Mesenchymal stem cell (in vitro differentiated cells and primary cell): ENCODE measurements at regions not wholly inside any gene's neighbourhood (a gene's known extent, or its start where the extent isn't known, plus 50 kb on each side); places are given as distances from the start of the nearest gene placed in this dataset.

Source experiments
- DNase-seq: peaks from one replicate; pipeline ENCODE4 v3.0.0-alpha.2; 2013
- H2AFZ ChIP-seq: one replicate; pipeline ENCODE4 v1.6.1; 2013; ENCODE audit warnings: low read depth, mild to moderate bottlenecking, control low read depth, inconsistent platforms, low read length, moderate library complexity
- H2AK5ac ChIP-seq: 2 replicates; pipeline ENCODE4 v1.6.1; 2013; ENCODE audit warnings: low read length, moderate library complexity, mild to moderate bottlenecking, inconsistent platforms; ENCODE audit not compliant: severe bottlenecking
- H2BK120ac ChIP-seq: one replicate; pipeline ENCODE4 v1.6.1; 2013; ENCODE audit warnings: low read depth, mild to moderate bottlenecking, inconsistent platforms, low read length, moderate library complexity
- H2BK12ac ChIP-seq, 2 experiments: one replicate each; pipeline ENCODE4 v1.6.1; 2013; ENCODE audit warnings: inconsistent platforms in 2 of 2, low read length in 2 of 2, mild to moderate bottlenecking in 2 of 2, moderate library complexity in 2 of 2, control low read depth in 1 of 2
- H2BK15ac ChIP-seq: one replicate; pipeline ENCODE4 v1.6.1; 2013; ENCODE audit warnings: mild to moderate bottlenecking, low read depth, inconsistent platforms; ENCODE audit not compliant: poor library complexity, severe bottlenecking
- H2BK5ac ChIP-seq: 2 replicates; pipeline ENCODE4 v1.6.1; 2013; ENCODE audit warnings: low read depth, mild to moderate bottlenecking, low read length, control low read depth, inconsistent platforms; ENCODE audit not compliant: poor library complexity, severe bottlenecking
- H3K14ac ChIP-seq, 2 experiments: one replicate each; pipeline ENCODE4 v1.6.1; 2013; ENCODE audit warnings: inconsistent platforms in 2 of 2, low read length in 2 of 2, control low read depth in 1 of 2, mild to moderate bottlenecking in 1 of 2, moderate library complexity in 1 of 2
- H3K18ac ChIP-seq, 2 experiments: one replicate each; pipeline ENCODE4 v1.6.1; 2013; ENCODE audit warnings: inconsistent platforms in 2 of 2, low read length in 2 of 2, control low read depth in 1 of 2, low read depth in 1 of 2, mild to moderate bottlenecking in 1 of 2
- H3K23ac ChIP-seq, 2 experiments: one replicate each; pipeline ENCODE4 v1.6.1; 2013; ENCODE audit warnings: inconsistent platforms in 2 of 2, low read length in 2 of 2, mild to moderate bottlenecking in 2 of 2, moderate library complexity in 2 of 2, control low read depth in 1 of 2
- H3K27ac ChIP-seq: 2 replicates; pipeline ENCODE4 v1.5.1; 2013; ENCODE audit warnings: mild to moderate bottlenecking, moderate library complexity, low read length, control low read depth, inconsistent platforms; ENCODE audit not compliant: poor library complexity, severe bottlenecking
- H3K27me3 ChIP-seq, 2 experiments: 2 replicates each; pipeline versions ENCODE4 v1.6.1 to v1.7.0; 2013; ENCODE audit warnings: low read length in 2 of 2, mild to moderate bottlenecking in 2 of 2, moderate library complexity in 2 of 2, control low read depth in 1 of 2, inconsistent platforms in 1 of 2; ENCODE audit not compliant: control insufficient read depth in 1 of 2, insufficient read depth in 1 of 2
- H3K36me3 ChIP-seq, 2 experiments: 2 replicates each; pipeline versions ENCODE4 v1.6.1 to v1.7.0; 2013; ENCODE audit warnings: low read length in 2 of 2, control low read depth in 1 of 2, inconsistent platforms in 1 of 2, low read depth in 1 of 2, mild to moderate bottlenecking in 1 of 2; ENCODE audit not compliant: insufficient read depth in 2 of 2, control insufficient read depth in 1 of 2
- H3K4ac ChIP-seq, 2 experiments: one replicate each; pipeline ENCODE4 v1.6.1; 2013; ENCODE audit warnings: inconsistent platforms in 2 of 2, low read length in 2 of 2, mild to moderate bottlenecking in 2 of 2, moderate library complexity in 2 of 2, control low read depth in 1 of 2, low read depth in 1 of 2
- H3K4me1 ChIP-seq: 2 replicates; pipeline ENCODE4 v1.6.1; 2013; ENCODE audit warnings: low read depth, low read length, control low read depth; ENCODE audit not compliant: control insufficient read depth, insufficient read depth
- H3K4me2 ChIP-seq: 2 replicates; pipeline ENCODE4 v1.6.1; 2013; ENCODE audit warnings: low read length, mild to moderate bottlenecking, inconsistent platforms; ENCODE audit not compliant: poor library complexity, severe bottlenecking
- H3K4me3 ChIP-seq, 2 experiments: 2 replicates each; pipeline versions ENCODE4 v1.5.1 to v1.7.0; 2013; ENCODE audit warnings: low read length in 2 of 2, mild to moderate bottlenecking in 2 of 2, control low read depth in 1 of 2, low read depth in 1 of 2; ENCODE audit not compliant: insufficient read depth in 1 of 2
- H3K79me1 ChIP-seq: replicated peaks from 2 replicates; pipeline ENCODE4 v1.6.1; 2013; ENCODE audit warnings: mild to moderate bottlenecking, control low read depth, low read length, inconsistent platforms; ENCODE audit not compliant: poor library complexity, severe bottlenecking
- H3K9ac ChIP-seq: 2 replicates; pipeline ENCODE4 v1.7.0; 2013; ENCODE audit warnings: mild to moderate bottlenecking, low read length, moderate library complexity
- H3K9me3 ChIP-seq: 2 replicates; pipeline ENCODE4 v1.7.0; 2013; ENCODE audit warnings: mild to moderate bottlenecking, low read length; ENCODE audit not compliant: control insufficient read depth
- H4K8ac ChIP-seq: one replicate; pipeline ENCODE4 v1.6.1; 2013; ENCODE audit warnings: inconsistent platforms, mild to moderate bottlenecking, low read length, moderate library complexity
- H4K91ac ChIP-seq: one replicate; pipeline ENCODE4 v1.6.1; 2013; ENCODE audit warnings: mild to moderate bottlenecking, low read length, inconsistent platforms
- WGBS: methylation state at CpG from one replicate; pipeline ENCODE4 v1.1.7; 2013; ENCODE audit warnings: mixed read lengths; 5-methylcytosine and 5-hydroxymethylcytosine counted together

GRCh38 chr7:112649560-112649959 is 140.6 kb downstream of the TMEM168 start:
- Histone ChIP-seq H3K18ac (no peak overlapping the region), H3K4me3 (no peak overlapping the region), H3K36me3 (no peaks in the 10 kb centered on the region), H4K91ac (no peak overlapping the region), H3K79me1 (no peaks in the 10 kb centered on the region), H2AFZ (no peak overlapping the region), H2BK15ac (no peak overlapping the region), H2BK5ac (no peak overlapping the region), H3K14ac (no peak overlapping the region), H3K4ac (no peak overlapping the region), H3K23ac (no peak overlapping the region), H3K27me3 (no peaks in the 10 kb centered on the region), H3K4me1 (no peaks in the 10 kb centered on the region), H3K9me3 (peaks cover 33% of the 10 kb centered on the region), H3K27ac (no peak overlapping the region), H4K8ac (no peak overlapping the region), H2BK12ac (no peak overlapping the region), H3K9ac (no peak overlapping the region), H2AK5ac (no peak overlapping the region), H3K4me2 (no peak overlapping the region), H2BK120ac (no peak overlapping the region)
- DNase-seq, result no peak

- Histone ChIP-seq H3K14ac (no peak overlapping the region), H3K18ac (no peak overlapping the region), H3K23ac (no peak overlapping the region), H3K9me3 (peaks cover 20% of the 10 kb centered on the region), H3K27ac (no peak overlapping the region), H3K4ac (no peak overlapping the region), H2BK120ac (no peak overlapping the region), H4K8ac (no peak overlapping the region), H3K27me3 (no peaks in the 10 kb centered on the region), H3K79me1 (no peaks in the 10 kb centered on the region), H2BK5ac (no peak overlapping the region), H4K91ac (no peak overlapping the region), H3K4me1 (no peaks in the 10 kb centered on the region), H3K4me3 (no peak overlapping the region), H3K9ac (no peak overlapping the region), H2BK12ac (no peak overlapping the region), H2AFZ (no peak overlapping the region), H3K36me3 (no peaks in the 10 kb centered on the region), H3K4me2 (no peak overlapping the region), H2BK15ac (no peak overlapping the region), H2AK5ac (no peak overlapping the region)
- no peak for DNase-seq
- 61% methylated on average over 3 of the region's 4 CpGs for WGBS
Observed at GRCh38 chr7:112654322-112655216, 135.6 kb downstream of the TMEM168 start.

GRCh38 chr7:112665709-112666108 is 124.5 kb downstream of the TMEM168 start:
- Histone ChIP-seq H3K4me3 (no peak overlapping the region), H3K9ac (no peak overlapping the region), H3K4me2 (no peak overlapping the region), H3K23ac (no peak overlapping the region), H3K27ac (no peak overlapping the region), H3K27me3 (no peaks in the 10 kb centered on the region), H3K4me1 (peaks cover 1% of the 10 kb centered on the region), H2BK15ac (no peak overlapping the region), H3K79me1 (no peaks in the 10 kb centered on the region), H3K4ac (no peak overlapping the region), H4K8ac (no peak overlapping the region), H2AFZ (no peak overlapping the region), H3K9me3 (no peaks in the 10 kb centered on the region), H4K91ac (no peak overlapping the region), H2BK120ac (no peak overlapping the region), H3K18ac (no peak overlapping the region), H2BK12ac (no peak overlapping the region), H2AK5ac (no peak overlapping the region), H3K14ac (no peak overlapping the region), H3K36me3 (no peaks in the 10 kb centered on the region), H2BK5ac (no peak overlapping the region)
- no peak for DNase-seq

- H3K23ac ChIP-seq, result no peak overlapping the region
- WGBS, result 79% methylated on average over 1 of the region's 1 CpG
- no peak for DNase-seq
- H4K91ac ChIP-seq, result no peak overlapping the region
- H3K4me1 ChIP-seq, result peaks cover 1% of the 10 kb centered on the region
- no peaks in the 10 kb centered on the region for H3K27me3 ChIP-seq
- H3K9me3 ChIP-seq, result no peaks in the 10 kb centered on the region
- H3K79me1 ChIP-seq, result no peaks in the 10 kb centered on the region
- H2BK5ac ChIP-seq, result no peak overlapping the region
- H2BK12ac ChIP-seq, result no peak overlapping the region
- H2BK15ac ChIP-seq, result no peak overlapping the region
- H3K18ac ChIP-seq, result no peak overlapping the region
- H3K4ac ChIP-seq, result no peak overlapping the region
- no peak overlapping the region for H2AFZ ChIP-seq
- H4K8ac ChIP-seq, result no peak overlapping the region
- H2AK5ac ChIP-seq, result no peak overlapping the region
- H3K4me2 ChIP-seq, result no peak overlapping the region
- H3K36me3 ChIP-seq, result no peaks in the 10 kb centered on the region
- no peak overlapping the region for H2BK120ac ChIP-seq
- no peak overlapping the region for H3K14ac ChIP-seq
- no peak overlapping the region for H3K4me3 ChIP-seq
- H3K9ac ChIP-seq, result no peak overlapping the region
- no peak overlapping the region for H3K27ac ChIP-seq
Observed at GRCh38 chr7:112668561-112668960, 121.6 kb downstream of the TMEM168 start.
